ENCODE measurements at regions not wholly inside any gene's neighbourhood (a gene's known extent, or its start where the extent isn't known, plus 50 kb on each side); places are given as distances from the start of the nearest gene placed in this dataset.
"Not testable (repeated sequence)": the region's sequence is repeated elsewhere in the genome, so short reads cannot be mapped to it uniquely, and the experiment has no call there.

- no peak for DNase-seq
- no peak for TF ChIP-seq POLR2A (IDR thresholded peaks at IDR 0.05; ENCODE audit: low read length)
- no peak for TF ChIP-seq GATA1 (IDR thresholded peaks at IDR 0.05; ENCODE audit: low read depth, low read length)
Measured at GRCh38 chr9:106479679-106480078, 383.3 kb upstream of the ZNF462 start.

GRCh38 chr9:106481013-106481609 lies 381.9 kb upstream of the ZNF462 start:
- DNase-seq: no peak
- no peak for TF ChIP-seq GATA1 (IDR thresholded peaks at IDR 0.05; ENCODE audit: low read depth, low read length)
- no peak for TF ChIP-seq POLR2A (IDR thresholded peaks at IDR 0.05; ENCODE audit: low read length)

GRCh38 chr9:106482733-106483132 lies 380.2 kb upstream of the ZNF462 start:
- DNase-seq: no peak
- TF ChIP-seq GATA1 (IDR thresholded peaks at IDR 0.05; ENCODE audit: low read depth, low read length) (no peak), POLR2A (IDR thresholded peaks at IDR 0.05; ENCODE audit: low read length) (no peak)

GRCh38 chr9:106486685-106487084 lies 376.3 kb upstream of the ZNF462 start:
- TF ChIP-seq POLR2A (IDR thresholded peaks at IDR 0.05; ENCODE audit: low read length): no peak
- no peak for DNase-seq

DNA sequence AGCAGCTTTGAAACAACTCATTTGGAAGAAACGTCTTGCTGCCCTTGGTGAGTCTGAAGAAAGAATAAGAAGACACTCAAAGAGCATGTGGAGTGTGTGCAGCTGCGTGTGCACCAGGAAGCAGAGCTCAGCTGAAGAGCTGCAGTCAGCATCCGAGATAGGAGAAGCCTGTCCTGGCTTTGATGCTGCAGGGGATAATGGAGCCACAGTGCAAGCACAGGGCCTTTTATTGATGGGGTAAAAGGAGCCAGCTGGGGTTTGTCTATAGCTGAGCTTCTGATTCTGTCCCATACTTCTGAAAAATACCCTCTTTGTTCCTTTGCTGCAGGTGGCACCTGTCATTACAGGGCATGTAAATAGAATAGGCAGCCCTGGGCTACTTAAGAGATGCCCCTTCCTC lies 375.7 kb upstream of the ZNF462 start:
- no peak for DNase-seq
- TF ChIP-seq GATA1 (IDR thresholded peaks at IDR 0.05; ENCODE audit: low read depth, low read length): no peak
- TF ChIP-seq POLR2A (IDR thresholded peaks at IDR 0.05; ENCODE audit: low read length): no peak

GRCh38 chr9:106492126-106492525 lies 370.8 kb upstream of the ZNF462 start:
- not testable (repeated sequence) for DNase-seq

- no peak for TF ChIP-seq POLR2A (IDR thresholded peaks at IDR 0.05; ENCODE audit: low read length)
- DNase-seq: no peak
Measured at GRCh38 chr9:106500171-106500570, 362.8 kb upstream of the ZNF462 start.

DNA sequence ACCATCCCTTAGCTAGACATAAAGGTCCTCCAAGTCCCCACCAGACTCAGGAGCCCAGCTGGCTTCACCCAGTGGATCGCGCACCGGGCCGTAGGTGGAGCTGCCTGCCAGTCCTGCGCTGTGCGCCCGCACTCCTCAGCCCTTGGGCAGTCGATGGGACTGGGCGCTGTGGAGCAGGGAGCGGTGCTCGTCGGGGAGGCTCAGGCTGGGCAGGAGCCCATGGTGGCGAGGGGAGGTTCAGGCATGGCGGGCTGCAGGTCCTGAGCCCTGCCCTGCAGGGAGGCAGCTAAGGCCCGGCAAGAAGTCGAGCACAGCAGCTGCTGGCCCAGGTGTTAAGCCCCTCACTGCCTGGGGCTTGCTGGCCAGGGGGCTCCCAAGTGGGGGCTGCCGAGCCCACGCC lies 361.8 kb upstream of the ZNF462 start:
- DNase-seq: not testable (repeated sequence)

DNA sequence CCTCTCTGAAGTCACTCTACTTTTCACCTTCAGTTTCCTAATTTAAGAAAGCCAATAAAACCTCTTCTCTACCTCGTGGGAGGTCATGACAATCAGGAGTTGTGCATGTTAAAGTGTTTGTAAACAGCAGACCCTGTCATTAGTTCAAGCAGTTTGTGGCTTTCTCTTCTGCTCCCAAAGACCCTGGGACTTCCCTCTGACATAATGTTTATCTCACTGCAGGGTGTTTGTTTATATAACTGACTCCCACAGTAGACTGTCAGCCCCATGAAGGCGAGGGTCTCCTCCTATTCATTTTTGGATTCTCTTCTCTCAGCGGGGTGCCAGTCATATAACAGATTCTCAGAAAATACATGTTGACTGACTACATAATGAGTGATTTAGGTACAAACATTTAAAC lies 360.0 kb upstream of the ZNF462 start:
- TF ChIP-seq GATA1 (IDR thresholded peaks at IDR 0.05; ENCODE audit: low read depth, low read length) (no peak), POLR2A (IDR thresholded peaks at IDR 0.05; ENCODE audit: low read length) (no peak)

GRCh38 chr9:106503759-106504158 lies 359.2 kb upstream of the ZNF462 start:
- DNase-seq: no peak
- TF ChIP-seq GATA1 (IDR thresholded peaks at IDR 0.05; ENCODE audit: low read depth, low read length): no peak
- TF ChIP-seq POLR2A (IDR thresholded peaks at IDR 0.05; ENCODE audit: low read length): no peak

More for the DNA sequence above, 360.0 kb upstream of the ZNF462 start:
- DNase-seq: no peak

DNA sequence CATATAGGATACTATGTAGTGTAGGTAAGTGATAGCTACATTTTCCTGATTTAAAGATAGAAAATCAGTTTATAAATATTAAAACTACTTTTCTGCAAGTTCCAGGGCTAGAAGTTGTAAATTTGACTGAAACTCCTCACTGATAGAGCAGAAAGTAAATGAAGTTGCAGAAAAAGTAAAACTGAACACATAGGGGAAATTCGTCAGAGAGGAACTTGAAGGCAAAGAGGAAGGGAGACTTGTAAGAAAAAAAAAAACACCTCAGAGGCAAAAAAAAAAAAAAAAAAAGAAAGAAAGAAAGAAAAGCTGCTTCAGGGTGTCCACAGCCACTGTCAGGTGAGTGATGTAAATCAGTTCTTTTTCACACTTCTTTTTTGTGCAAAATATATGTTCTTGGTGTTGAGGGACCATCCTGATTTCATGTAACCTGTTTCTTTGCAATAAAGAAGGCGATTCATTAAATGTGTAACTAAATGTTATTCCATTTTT lies 336.2 kb upstream of the ZNF462 start:
- no peak for DNase-seq
- TF ChIP-seq GATA1 (IDR thresholded peaks at IDR 0.05; ENCODE audit: low read depth, low read length) (no peak), POLR2A (IDR thresholded peaks at IDR 0.05; ENCODE audit: low read length) (no peak)

- no peak for DNase-seq
- TF ChIP-seq GATA1 (IDR thresholded peaks at IDR 0.05; ENCODE audit: low read depth, low read length): no peak
- TF ChIP-seq POLR2A (IDR thresholded peaks at IDR 0.05; ENCODE audit: low read length): no peak
Measured at GRCh38 chr9:106528158-106528557, 334.8 kb upstream of the ZNF462 start.

DNA sequence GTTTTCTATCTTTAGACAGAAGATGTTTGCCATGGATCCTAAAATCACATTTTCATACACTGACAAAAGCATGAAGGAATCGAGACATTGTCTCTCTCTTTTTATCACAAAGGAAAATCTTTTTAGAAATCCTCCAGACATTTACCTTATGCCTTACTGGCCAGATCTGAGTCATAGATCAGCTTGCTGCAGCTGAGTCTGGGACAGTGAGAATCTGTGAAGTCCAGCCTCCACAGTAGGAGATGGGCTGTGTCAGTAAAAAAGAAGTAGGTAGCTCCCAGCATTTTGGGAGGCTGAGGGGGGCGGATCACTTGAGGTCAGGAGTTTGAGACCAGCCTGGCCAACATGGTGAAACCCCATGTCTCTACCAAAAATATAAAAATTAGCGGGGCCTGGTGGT lies 333.4 kb upstream of the ZNF462 start:
- TF ChIP-seq GATA1 (IDR thresholded peaks at IDR 0.05; ENCODE audit: low read depth, low read length): no peak
- no peak for TF ChIP-seq POLR2A (IDR thresholded peaks at IDR 0.05; ENCODE audit: low read length)
- DNase-seq: no peak

- no peak for DNase-seq
- no peak for TF ChIP-seq GATA1 (IDR thresholded peaks at IDR 0.05; ENCODE audit: low read depth, low read length)
- no peak for TF ChIP-seq POLR2A (IDR thresholded peaks at IDR 0.05; ENCODE audit: low read length)
Measured at GRCh38 chr9:106531491-106531890, 331.5 kb upstream of the ZNF462 start.

GRCh38 chr9:106532306-106533015 lies 330.5 kb upstream of the ZNF462 start:
- no peak for TF ChIP-seq POLR2A (IDR thresholded peaks at IDR 0.05; ENCODE audit: low read length)
- no peak for TF ChIP-seq GATA1 (IDR thresholded peaks at IDR 0.05; ENCODE audit: low read depth, low read length)
- DNase-seq: no peak
